ENCODE measurements at regions not wholly inside any gene's neighbourhood (a gene's known extent, or its start where the extent isn't known, plus 50 kb on each side); places are given as distances from the start of the nearest gene placed in this dataset.

GRCh38 chr2:128368437-128369107, 49.9 kb upstream of the HS6ST1 start:
- Mint-ChIP-seq H3K9me3 (no peaks in the 10 kb centered on the region), H3K27me3 (ENCODE audit: low read depth) (no peaks in the 10 kb centered on the region), H3K4me1 (ENCODE audit: low read depth) (peaks cover 9% of the 10 kb centered on the region), H3K4me3 (no peak overlapping the region), H3K36me3 (ENCODE audit: insufficient read depth) (no peaks in the 10 kb centered on the region)
- no peak for ATAC-seq
- no peak for DNase-seq

DNA sequence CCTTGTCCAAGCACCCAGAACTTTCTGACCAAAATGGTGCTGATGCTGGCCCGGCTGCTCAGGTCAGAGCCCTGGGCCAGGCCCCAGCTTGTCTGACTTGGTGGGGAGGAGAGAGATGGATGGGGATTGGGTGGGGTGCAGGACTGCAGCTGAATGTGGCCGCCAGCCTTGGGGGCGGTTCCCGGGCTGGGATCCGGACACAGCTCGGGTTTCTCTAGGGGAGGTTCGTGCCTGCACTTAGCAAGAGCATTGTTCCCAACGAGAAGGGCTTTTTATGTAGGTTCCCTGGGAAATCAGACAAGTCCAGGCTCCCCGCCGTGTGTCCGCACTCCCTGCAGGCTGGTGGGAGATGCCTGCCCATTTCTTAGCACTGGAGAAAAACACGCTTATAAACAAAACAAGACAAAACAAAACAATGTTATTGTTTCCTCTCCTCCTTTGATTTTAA, 50.5 kb upstream of the HS6ST1 start:
- no peaks in the 10 kb centered on the region for H3K9me3 Mint-ChIP-seq
- no peaks in the 10 kb centered on the region for H3K27me3 Mint-ChIP-seq (ENCODE audit: low read depth)
- no peak for DNase-seq
- no peak for ATAC-seq
- no peak overlapping the region for H3K4me3 Mint-ChIP-seq
- H3K4me1 Mint-ChIP-seq (ENCODE audit: low read depth) = peaks cover 9% of the 10 kb centered on the region
- H3K36me3 Mint-ChIP-seq (ENCODE audit: insufficient read depth) = no peaks in the 10 kb centered on the region

GRCh38 chr2:128369602-128370467, 51.2 kb upstream of the HS6ST1 start:
- DNase-seq = no peak
- no peak overlapping the region for H3K4me3 Mint-ChIP-seq
- no peaks in the 10 kb centered on the region for H3K9me3 Mint-ChIP-seq
- no peak for ATAC-seq
- H3K27me3 Mint-ChIP-seq (ENCODE audit: low read depth) = no peaks in the 10 kb centered on the region
- peaks cover 9% of the 10 kb centered on the region for H3K4me1 Mint-ChIP-seq (ENCODE audit: low read depth)
- H3K36me3 Mint-ChIP-seq (ENCODE audit: insufficient read depth) = no peaks in the 10 kb centered on the region

DNA sequence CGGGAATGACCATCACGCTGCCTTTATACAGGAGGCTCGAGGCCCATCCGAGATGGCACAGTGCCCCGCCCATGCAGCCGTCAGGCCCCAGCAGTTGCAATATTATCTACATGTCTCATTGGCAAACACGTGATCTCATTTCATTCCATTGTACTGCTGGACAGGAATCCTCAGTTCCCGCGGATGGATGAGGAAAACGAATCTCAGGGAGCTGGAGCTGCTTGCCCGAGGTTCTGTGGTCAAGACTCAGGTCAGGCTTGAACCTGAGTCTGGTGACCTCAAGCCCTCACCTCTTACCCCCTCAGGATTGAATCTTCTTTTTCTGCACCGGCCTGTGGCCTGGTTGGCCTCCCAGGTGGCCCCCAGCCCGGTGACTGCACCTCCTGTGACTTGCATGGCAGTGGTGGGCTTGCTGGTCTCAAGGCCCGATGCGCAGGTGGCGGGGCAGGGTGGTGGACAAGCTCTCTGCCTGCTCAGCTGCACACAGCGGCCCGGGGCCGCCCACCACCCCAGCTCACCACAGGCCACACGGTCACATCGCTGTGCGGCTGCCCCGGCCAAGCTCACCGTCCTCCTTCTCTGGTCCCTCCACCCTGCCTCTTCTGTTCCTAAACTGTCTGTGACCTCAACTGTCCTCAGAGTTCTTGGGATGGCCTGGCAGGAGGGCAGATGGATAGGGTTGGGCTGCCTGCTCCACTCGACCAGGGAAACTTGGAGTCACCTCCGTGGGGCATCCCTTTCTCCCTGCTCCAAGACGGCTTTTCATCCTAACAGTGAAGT, 52.0 kb upstream of the HS6ST1 start:
- Mint-ChIP-seq H3K36me3 (ENCODE audit: insufficient read depth) (no peaks in the 10 kb centered on the region), H3K4me1 (ENCODE audit: low read depth) (peaks cover 9% of the 10 kb centered on the region), H3K27me3 (ENCODE audit: low read depth) (no peaks in the 10 kb centered on the region), H3K4me3 (no peak overlapping the region), H3K9me3 (no peaks in the 10 kb centered on the region)
- DNase-seq (no peak), ATAC-seq (no peak)

- DNase-seq (no peak), ATAC-seq (no peak)
- H3K27me3 Mint-ChIP-seq (ENCODE audit: low read depth) = no peaks in the 10 kb centered on the region
- H3K4me1 Mint-ChIP-seq (ENCODE audit: low read depth) = peaks cover 9% of the 10 kb centered on the region
- H3K36me3 Mint-ChIP-seq (ENCODE audit: insufficient read depth) = no peaks in the 10 kb centered on the region
- H3K9me3 Mint-ChIP-seq = no peaks in the 10 kb centered on the region
- no peak overlapping the region for H3K4me3 Mint-ChIP-seq
These were observed 52.6 kb upstream of the HS6ST1 start for GRCh38 chr2:128371248-128371630.

DNA sequence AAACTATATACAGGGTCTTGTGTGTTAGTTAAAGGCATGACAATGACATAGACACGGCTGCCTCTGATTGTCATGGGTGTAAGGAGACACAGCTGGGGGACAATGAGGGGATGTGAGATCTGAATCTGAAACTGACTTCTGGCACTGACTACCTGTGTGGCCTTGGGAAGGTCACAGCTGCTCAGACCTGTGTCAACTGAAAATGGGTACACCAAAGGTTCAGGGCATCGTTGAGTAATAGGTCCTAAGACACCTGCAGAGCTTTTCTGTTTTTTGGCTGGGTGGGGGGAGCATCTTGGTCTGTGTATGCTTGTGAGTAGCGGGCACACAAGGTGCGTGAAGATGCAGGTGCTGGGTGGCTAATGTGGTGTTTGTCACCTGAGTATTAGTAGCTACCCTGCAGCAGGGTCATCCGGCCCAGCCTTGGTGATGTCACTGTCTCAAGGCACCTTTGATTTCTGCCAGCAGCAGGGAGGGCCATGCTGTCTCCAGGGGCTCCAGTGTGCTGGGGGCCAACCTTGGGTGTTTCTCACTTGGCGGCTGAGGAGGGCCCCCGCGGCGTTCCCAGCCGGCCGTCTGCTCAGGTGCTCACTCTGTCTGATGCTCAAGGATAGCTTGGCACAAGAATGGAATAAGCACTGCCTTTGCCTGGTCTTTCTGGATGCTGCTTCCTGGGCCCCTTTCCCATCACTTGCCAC, 53.1 kb upstream of the HS6ST1 start:
- Mint-ChIP-seq H3K9me3 (no peaks in the 10 kb centered on the region), H3K4me1 (ENCODE audit: low read depth) (peaks cover 9% of the 10 kb centered on the region), H3K36me3 (ENCODE audit: insufficient read depth) (no peaks in the 10 kb centered on the region), H3K27me3 (ENCODE audit: low read depth) (no peaks in the 10 kb centered on the region), H3K4me3 (no peak overlapping the region)
- DNase-seq (no peak), ATAC-seq (no peak)

- peak; percentile 18 to 31 for ATAC-seq
- H3K27me3 Mint-ChIP-seq (ENCODE audit: low read depth) = no peaks in the 10 kb centered on the region
These were observed 54.1 kb upstream of the HS6ST1 start for GRCh38 chr2:128372621-128373341.

GRCh38 chr2:128373451-128374000, 54.9 kb upstream of the HS6ST1 start:
- no peak overlapping the region for H3K4me3 Mint-ChIP-seq
- H3K36me3 Mint-ChIP-seq (ENCODE audit: insufficient read depth) = no peaks in the 10 kb centered on the region
- H3K27me3 Mint-ChIP-seq (ENCODE audit: low read depth) = no peaks in the 10 kb centered on the region
- ATAC-seq (no peak), DNase-seq (no peak)
- peaks cover 9% of the 10 kb centered on the region for H3K4me1 Mint-ChIP-seq (ENCODE audit: low read depth)
- no peaks in the 10 kb centered on the region for H3K9me3 Mint-ChIP-seq

More at GRCh38 chr2:128372621-128373341, 54.1 kb upstream of the HS6ST1 start:
- Mint-ChIP-seq H3K4me1 (ENCODE audit: low read depth) (peaks cover 9% of the 10 kb centered on the region), H3K9me3 (no peaks in the 10 kb centered on the region), H3K4me3 (no peak overlapping the region), H3K36me3 (ENCODE audit: insufficient read depth) (no peaks in the 10 kb centered on the region)
- no peak for DNase-seq

DNA sequence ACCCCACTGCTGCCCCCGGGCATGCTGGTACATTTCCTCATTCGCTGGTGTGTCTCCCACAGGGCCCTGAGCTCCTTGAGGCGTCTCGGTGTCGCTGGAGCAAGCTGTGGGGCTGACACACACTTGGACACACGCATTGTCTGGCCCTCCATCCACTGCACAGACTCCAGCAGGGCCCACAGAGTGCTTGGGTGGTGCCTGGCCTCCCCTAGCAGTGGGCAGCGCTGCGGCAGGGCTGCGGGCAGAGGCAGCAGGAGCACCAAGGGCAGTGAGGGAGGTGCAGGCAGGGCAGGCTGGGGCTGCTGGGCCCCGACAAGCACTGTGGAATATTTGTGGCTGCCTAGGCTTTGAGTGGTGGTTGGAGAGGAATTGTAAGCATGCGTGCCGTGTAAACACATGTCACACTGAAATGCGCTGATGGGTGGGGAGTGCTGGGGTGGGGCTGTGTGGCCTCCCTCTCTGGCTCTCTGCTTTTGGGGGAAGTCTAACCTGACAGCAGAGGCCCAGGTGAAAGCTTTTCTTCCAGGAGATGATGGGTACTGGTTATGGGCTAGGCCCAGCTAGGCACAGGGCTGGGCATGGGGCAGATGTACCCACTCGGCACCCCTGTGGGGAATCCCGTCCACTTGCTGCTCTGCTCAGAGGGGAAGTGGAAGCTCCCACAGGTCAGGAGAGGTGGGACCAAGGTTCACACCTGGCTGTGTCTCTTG, 55.5 kb upstream of the HS6ST1 start:
- no peaks in the 10 kb centered on the region for H3K36me3 Mint-ChIP-seq (ENCODE audit: insufficient read depth)
- no peaks in the 10 kb centered on the region for H3K27me3 Mint-ChIP-seq (ENCODE audit: low read depth)
- no peaks in the 10 kb centered on the region for H3K9me3 Mint-ChIP-seq
- no peak for DNase-seq
- H3K4me1 Mint-ChIP-seq (ENCODE audit: low read depth) = peaks cover 9% of the 10 kb centered on the region
- H3K4me3 Mint-ChIP-seq = no peak overlapping the region
- ATAC-seq = no peak

DNA sequence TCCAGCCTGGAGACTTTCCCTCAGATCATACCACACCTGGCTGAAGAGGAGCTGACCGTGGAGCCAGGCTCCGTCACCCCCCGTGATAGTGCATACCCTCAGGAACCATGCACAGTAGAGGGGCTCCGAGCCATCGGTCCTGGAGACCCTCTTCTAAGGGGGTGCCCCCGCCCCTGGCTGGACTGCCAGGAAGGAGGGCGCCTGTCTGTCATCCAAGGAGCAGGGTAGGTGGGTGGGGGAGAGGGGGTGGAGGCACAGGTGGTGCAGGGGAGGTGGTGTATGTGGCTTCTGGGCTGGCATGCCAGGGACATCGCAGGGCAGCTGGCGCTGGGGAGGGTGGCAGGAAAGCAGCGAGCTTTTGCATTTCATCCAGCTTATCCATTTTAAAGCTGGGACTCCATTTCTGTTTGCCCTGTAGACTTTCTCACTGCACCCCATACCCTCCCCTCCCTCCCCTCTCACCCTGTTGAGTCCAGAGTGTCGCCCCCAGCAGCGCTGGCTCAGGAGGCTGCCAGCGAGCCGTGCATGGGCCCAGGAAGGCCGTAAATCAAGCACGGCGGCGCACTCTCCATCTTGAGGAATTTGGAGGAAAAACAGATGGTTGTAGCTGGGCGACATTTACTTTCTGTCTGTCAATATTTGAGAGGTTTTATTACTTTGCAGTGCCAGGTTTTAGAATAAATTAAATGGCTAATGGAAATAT, 56.2 kb upstream of the HS6ST1 start:
- Mint-ChIP-seq H3K9me3 (no peaks in the 10 kb centered on the region), H3K36me3 (ENCODE audit: insufficient read depth) (no peaks in the 10 kb centered on the region), H3K4me1 (ENCODE audit: low read depth) (peaks cover 9% of the 10 kb centered on the region), H3K27me3 (ENCODE audit: low read depth) (no peaks in the 10 kb centered on the region), H3K4me3 (no peak overlapping the region)
- ATAC-seq (no peak), DNase-seq (no peak)

DNA sequence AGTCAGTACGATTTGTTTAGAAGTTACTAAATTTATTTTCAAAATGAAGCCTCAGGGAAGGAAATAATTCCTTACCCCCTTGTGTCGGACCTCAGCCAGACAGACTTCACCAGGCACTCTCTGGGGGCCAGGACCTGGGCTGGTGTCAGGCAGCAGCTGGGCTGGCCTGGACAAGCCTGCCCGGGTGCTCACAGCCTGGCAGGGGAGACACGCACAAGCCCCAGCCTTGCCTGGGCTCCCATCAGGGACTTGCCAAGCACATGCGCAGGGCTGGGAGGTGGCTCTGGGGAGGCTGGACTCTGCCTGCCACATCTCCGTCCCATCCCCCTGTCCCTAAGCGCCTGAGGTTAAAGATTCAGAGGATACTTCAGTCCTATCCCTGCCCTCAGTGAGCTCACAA, 56.8 kb upstream of the HS6ST1 start:
- Mint-ChIP-seq H3K4me3 (no peak overlapping the region), H3K36me3 (ENCODE audit: insufficient read depth) (no peaks in the 10 kb centered on the region), H3K9me3 (no peaks in the 10 kb centered on the region), H3K27me3 (ENCODE audit: low read depth) (no peaks in the 10 kb centered on the region), H3K4me1 (ENCODE audit: low read depth) (peaks cover 9% of the 10 kb centered on the region)
- DNase-seq (no peak), ATAC-seq (no peak)

GRCh38 chr2:128376241-128377041, 57.8 kb upstream of the HS6ST1 start:
- ATAC-seq (no peak), DNase-seq (no peak)
- Mint-ChIP-seq H3K4me3 (no peak overlapping the region), H3K36me3 (ENCODE audit: insufficient read depth) (no peaks in the 10 kb centered on the region), H3K4me1 (ENCODE audit: low read depth) (peaks cover 9% of the 10 kb centered on the region), H3K9me3 (no peaks in the 10 kb centered on the region), H3K27me3 (ENCODE audit: low read depth) (no peaks in the 10 kb centered on the region)

Measured in activated T-cell treated with anti-CD3 and anti-CD28 coated beads, Interleukin-2, amount 50 U/mL, for 4 hours (primary cell).